GM12878 (cell line): ENCODE measurements at regions not wholly inside any gene's neighbourhood (a gene's known extent, or its start where the extent isn't known, plus 50 kb on each side); places are given as distances from the start of the nearest gene placed in this dataset.

Source experiments
- BHLHE40 ChIP-seq, 2 experiments: fragments of 450-650 bp in 1 of 2; IDR thresholded peaks; 2 replicates each; pipeline ENCODE4 v1.6.1; 2011 to 2017; ENCODE audit warnings: low read depth in 2 of 2, borderline replicate concordance in 1 of 2, improper control_type of control experiment in 1 of 2, low read length in 1 of 2, mild to moderate bottlenecking in 1 of 2
- BMI1 ChIP-seq: fragments of 450-650 bp; IDR thresholded peaks from 2 replicates; pipeline ENCODE4 v1.6.1; 2016; ENCODE audit warnings: mild to moderate bottlenecking, moderate library complexity, borderline replicate concordance
- CBFB ChIP-seq: IDR thresholded peaks from 2 replicates; pipeline ENCODE4 v1.6.1; 2016; ENCODE audit warnings: antibody characterized with exemption, low read depth
- CHD2 ChIP-seq: IDR thresholded peaks from 2 replicates; pipeline ENCODE4 v1.6.1; 2011; ENCODE audit warnings: low read depth, low read length, improper control_type of control experiment, borderline replicate concordance
- EED ChIP-seq: sonication (generic); IDR thresholded peaks from 2 replicates; pipeline ENCODE4 v1.6.1; 2016; ENCODE audit warnings: antibody characterized with exemption, low read depth
- EP300 ChIP-seq, 2 experiments: fragments of 150-350 bp in 1 of 2; IDR thresholded peaks; 2 replicates each; pipeline ENCODE4 v1.6.1; 2011 to 2012; ENCODE audit warnings: low read depth in 2 of 2, low read length in 2 of 2, borderline replicate concordance in 1 of 2, improper control_type of control experiment in 1 of 2, inconsistent platforms in 1 of 2; ENCODE audit not compliant: control insufficient read depth in 1 of 2
- HDAC2 ChIP-seq: fragments of 200-600 bp; sonication (generic); IDR thresholded peaks from 2 replicates; pipeline ENCODE4 v1.6.1; 2017
- JUNB ChIP-seq: IDR thresholded peaks from 2 replicates; pipeline ENCODE4 v1.6.1; 2016; ENCODE audit warnings: antibody characterized with exemption, mild to moderate bottlenecking
- MEF2A ChIP-seq: IDR thresholded peaks from 2 replicates; pipeline ENCODE4 v1.6.1; 2011; ENCODE audit warnings: low read depth, mild to moderate bottlenecking, low read length, moderate library complexity; ENCODE audit not compliant: insufficient read depth
- MEF2B ChIP-seq: fragments of 450-650 bp; IDR thresholded peaks from 2 replicates; pipeline ENCODE4 v1.6.1; 2018; ENCODE audit warnings: mild to moderate bottlenecking, moderate library complexity; ENCODE audit not compliant: partially characterized antibody, poor library complexity, severe bottlenecking
- NFIC ChIP-seq: IDR thresholded peaks from 2 replicates; pipeline ENCODE4 v1.6.1; 2012; ENCODE audit warnings: low read depth, mild to moderate bottlenecking, inconsistent platforms, low read length, moderate library complexity
- PKNOX1 ChIP-seq: fragments of 450-650 bp; IDR thresholded peaks from 2 replicates; pipeline ENCODE4 v1.6.1; 2016; ENCODE audit warnings: mild to moderate bottlenecking
- SKIL ChIP-seq: fragments of 450-650 bp; IDR thresholded peaks from 2 replicates; pipeline ENCODE4 v1.6.1; 2017; ENCODE audit warnings: mild to moderate bottlenecking, low read depth, inconsistent platforms; ENCODE audit not compliant: poor library complexity, severe bottlenecking
- SUZ12 ChIP-seq: fragments of 200-600 bp; sonication (generic); IDR thresholded peaks from one replicate; pipeline ENCODE4 v1.6.1; 2018; ENCODE audit warnings: antibody characterized with exemption, mild to moderate bottlenecking; ENCODE audit not compliant: unreplicated experiment
- TCF7 ChIP-seq: IDR thresholded peaks from 2 replicates; pipeline ENCODE4 v1.6.1; 2014; ENCODE audit warnings: antibody characterized with exemption, borderline replicate concordance

GRCh38 chr20:9919271-9920014 lies 80.6 kb upstream of the PAK5 start (continued):
- no peak for TF ChIP-seq SKIL
- no peak for TF ChIP-seq PKNOX1
- TF ChIP-seq HDAC2 = no peak
- TF ChIP-seq MEF2A = no peak
- TF ChIP-seq BHLHE40 (IDR thresholded peaks at IDR 0.05; ENCODE audit: borderline replicate concordance in 1 of 2, low read depth in 2 of 2, low read length in 1 of 2) = peak in 1 of 2 experiments; percentile 10; a peak in 1 of 4 replicates
- no peak for TF ChIP-seq BMI1
- TF ChIP-seq TCF7 = 0 out of 2 replicates have a peak, but pooled peaks have one; percentile 25
- TF ChIP-seq CBFB = no peak
- TF ChIP-seq EED = no peak
- TF ChIP-seq SUZ12 = no peak
- no peak for TF ChIP-seq CHD2
- no peak for TF ChIP-seq JUNB
- peak; percentile 19; the same call in 1 of the 2 replicates for TF ChIP-seq NFIC
- TF ChIP-seq EP300 (IDR thresholded peaks at IDR 0.05; ENCODE audit: borderline replicate concordance in 1 of 2, control insufficient read depth in 1 of 2, low read depth in 2 of 2, low read length in 2 of 2) = no peak; a peak in 1 of 4 replicates
- no peak for TF ChIP-seq MEF2B
